Activated CD4-positive, alpha-beta memory T cell treated with anti-CD3 and anti-CD28 coated beads for 36 hours (primary cell): ENCODE measurements at regions not wholly inside any gene's neighbourhood (a gene's known extent, or its start where the extent isn't known, plus 50 kb on each side); places are given as distances from the start of the nearest gene placed in this dataset.
"Not testable (repeated sequence)": the region's sequence is repeated elsewhere in the genome, so short reads cannot be mapped to it uniquely, and the experiment has no call there.

ENCODE experiments used
- CTCF ChIA-PET: fragments of 350-600 bp; sonication (Branson Sonifier 250); formaldehyde crosslinking; loops from one replicate; lab custom pipeline; 2021; ENCODE audit warnings: antibody characterized with exemption, inconsistent platforms; lab: Charles Lee
- POLR2A ChIA-PET: fragments of 350-600 bp; sonication (Branson Sonifier 250); formaldehyde crosslinking; loops from one replicate; lab custom pipeline; 2021; ENCODE audit warnings: antibody characterized with exemption; lab: Charles Lee
- DNase-seq: peaks from one replicate; pipeline ENCODE4 v3.0.0-alpha.2; 2020
- H3K27ac Mint-ChIP-seq: one replicate; pipeline ENCODE4 v1.8.0; 2021; ENCODE audit warnings: mixed read lengths
- H3K27me3 Mint-ChIP-seq: one replicate; pipeline ENCODE4 v1.8.0; 2021; ENCODE audit warnings: mixed read lengths
- H3K36me3 Mint-ChIP-seq: one replicate; pipeline ENCODE4 v1.8.0; 2021; ENCODE audit warnings: mixed read lengths
- H3K4me1 Mint-ChIP-seq: one replicate; pipeline ENCODE4 v1.8.0; 2021; ENCODE audit warnings: low read depth, mixed read lengths
- H3K4me3 Mint-ChIP-seq: one replicate; pipeline ENCODE4 v1.8.0; 2021; ENCODE audit warnings: mild to moderate bottlenecking, mixed read lengths
- H3K9me3 Mint-ChIP-seq: one replicate; pipeline ENCODE4 v1.8.0; 2021; ENCODE audit warnings: mixed read lengths
- intact Hi-C: fragments of 100-400 bp; cut with micrococcal nuclease; formaldehyde crosslinking; loops from one replicate; pipeline ENCODE4 v1.15.1; 2023

DNA sequence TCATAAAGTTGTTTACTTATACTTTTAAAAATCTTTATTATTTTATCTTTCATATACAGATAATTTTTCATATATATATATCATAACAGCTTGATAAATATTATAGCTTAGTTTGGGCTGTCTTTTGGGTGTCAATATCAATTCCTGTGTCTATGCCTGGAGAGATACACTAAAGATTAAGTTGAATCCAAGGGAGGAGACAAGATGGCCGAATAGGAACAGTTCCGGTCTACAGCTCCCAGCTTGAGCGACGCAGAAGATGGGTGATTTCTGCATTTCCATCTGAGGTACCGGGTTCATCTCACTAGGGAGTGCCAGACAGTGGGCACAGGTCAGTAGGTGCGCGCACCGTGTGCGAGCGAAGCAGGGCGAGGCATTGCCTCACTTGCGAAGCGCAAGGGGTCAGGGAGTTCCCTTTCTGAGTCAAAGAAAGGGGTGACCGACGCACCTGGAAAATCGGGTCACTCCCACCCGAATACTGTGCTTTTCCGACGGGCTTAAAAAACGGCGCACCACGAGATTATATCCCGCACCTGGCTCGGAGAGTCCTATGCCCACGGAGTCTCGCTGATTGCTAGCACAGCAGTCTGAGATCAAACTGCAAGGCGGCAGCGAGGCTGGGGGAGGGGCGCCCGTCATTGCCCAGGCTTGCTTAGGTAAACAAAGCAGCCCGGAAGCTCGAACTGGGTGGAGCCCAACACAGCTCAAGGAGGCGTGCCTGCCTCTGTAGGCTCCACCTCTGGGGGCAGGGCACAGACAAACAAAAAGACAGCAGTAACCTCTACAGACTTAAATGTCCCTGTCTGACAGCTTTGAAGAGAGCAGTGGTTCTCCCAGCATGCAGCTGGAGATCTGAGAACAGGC is 388.8 kb upstream of the FAR2 start:
- H3K36me3 Mint-ChIP-seq, H3K4me1 Mint-ChIP-seq, intact Hi-C loops, CTCF ChIA-PET, H3K27me3 Mint-ChIP-seq, POLR2A ChIA-PET, H3K27ac Mint-ChIP-seq, DNase-seq, H3K9me3 Mint-ChIP-seq, H3K4me3 Mint-ChIP-seq: not testable (repeated sequence)

- intact Hi-C loops, H3K27ac Mint-ChIP-seq, H3K9me3 Mint-ChIP-seq, H3K4me3 Mint-ChIP-seq, DNase-seq, H3K27me3 Mint-ChIP-seq, POLR2A ChIA-PET, CTCF ChIA-PET, H3K4me1 Mint-ChIP-seq, H3K36me3 Mint-ChIP-seq: not testable (repeated sequence)
Observed at GRCh38 chr12:28761897-28762296, 387.2 kb upstream of the FAR2 start.

DNA sequence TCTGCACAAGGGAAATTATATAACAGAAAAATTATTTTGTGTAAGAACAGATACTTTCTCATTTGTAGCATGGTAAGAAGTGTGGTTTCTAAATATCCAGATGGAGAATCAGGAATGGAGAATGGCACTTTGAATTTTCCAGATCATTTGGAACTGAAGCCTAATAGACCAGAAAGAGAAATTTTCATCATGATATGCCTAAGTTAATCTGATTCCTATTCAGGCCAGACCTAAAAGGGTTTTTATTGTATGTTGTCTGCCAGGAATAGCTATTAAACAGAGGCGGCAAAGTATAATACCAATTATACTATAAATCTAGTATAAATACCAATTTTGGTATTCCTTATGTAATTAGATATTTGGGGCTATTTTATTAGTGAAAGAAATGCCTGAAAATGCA is 382.7 kb upstream of the FAR2 start:
- H3K27me3 Mint-ChIP-seq: peaks cover 3% of the 10 kb centered on the region
- DNase-seq: no peak
- CTCF ChIA-PET: no interaction called here

GRCh38 chr12:28767836-28768348 is 381.2 kb upstream of the FAR2 start:
- intact Hi-C loops: no loop called here

More for the DNA sequence above, 382.7 kb upstream of the FAR2 start:
- H3K9me3 Mint-ChIP-seq: peaks cover 2% of the 10 kb centered on the region
- POLR2A ChIA-PET: no interaction called here
- no peak overlapping the region for H3K4me3 Mint-ChIP-seq
- no peaks in the 10 kb centered on the region for H3K4me1 Mint-ChIP-seq
- intact Hi-C loops: loop anchor here (1.0 kb wide), 1 partner anchor 34 kb away; no protein-coding TSS in a partner anchor
- no peaks in the 10 kb centered on the region for H3K36me3 Mint-ChIP-seq
- H3K27ac Mint-ChIP-seq: no peak overlapping the region

DNA sequence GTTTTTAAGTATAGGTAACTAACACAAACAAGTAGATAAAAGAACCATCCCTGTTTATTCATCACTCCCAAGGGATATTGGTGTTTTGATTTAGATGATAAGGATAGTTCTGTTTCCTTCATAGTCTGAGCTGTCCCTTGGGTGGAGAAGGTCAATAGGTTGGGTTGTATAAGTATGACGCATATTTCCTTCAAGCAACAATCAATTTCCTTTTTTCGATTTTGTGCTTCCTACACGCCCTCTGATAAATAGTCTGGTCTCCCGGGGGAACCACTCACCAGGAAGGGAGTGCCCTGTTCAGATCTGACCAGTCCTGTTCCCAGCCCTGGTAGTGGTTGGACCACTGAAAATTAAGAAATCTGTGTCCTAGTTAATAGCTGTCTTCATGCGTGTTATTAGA is 378.8 kb upstream of the FAR2 start:
- Mint-ChIP-seq H3K4me3 (no peak overlapping the region), H3K9me3 (no peaks in the 10 kb centered on the region), H3K27ac (no peak overlapping the region), H3K27me3 (peaks cover 3% of the 10 kb centered on the region), H3K36me3 (no peaks in the 10 kb centered on the region), H3K4me1 (no peaks in the 10 kb centered on the region)
- intact Hi-C loops: no loop called here
- POLR2A ChIA-PET: no interaction called here
- CTCF ChIA-PET: interaction anchor here (1.3 kb wide), 1 partner anchor 103 kb away, joined by 3 read pairs; no protein-coding TSS in a partner anchor
- DNase-seq: no peak

More at GRCh38 chr12:28767836-28768348, 381.2 kb upstream of the FAR2 start:
- Mint-ChIP-seq H3K27me3 (peaks cover 3% of the 10 kb centered on the region), H3K9me3 (peaks cover 2% of the 10 kb centered on the region), H3K4me1 (no peaks in the 10 kb centered on the region), H3K27ac (no peak overlapping the region), H3K36me3 (no peaks in the 10 kb centered on the region), H3K4me3 (no peak overlapping the region)
- POLR2A ChIA-PET: no interaction called here
- CTCF ChIA-PET: no interaction called here
- DNase-seq: no peak

- intact Hi-C loops: no loop called here
- Mint-ChIP-seq H3K27me3 (peaks cover 3% of the 10 kb centered on the region), H3K27ac (no peak overlapping the region), H3K4me1 (no peaks in the 10 kb centered on the region), H3K36me3 (no peaks in the 10 kb centered on the region), H3K4me3 (no peak overlapping the region), H3K9me3 (no peaks in the 10 kb centered on the region)
- no peak for DNase-seq
- ChIA-PET POLR2A (no interaction called here), CTCF (interaction anchor here (0.8 kb wide), 1 partner anchor 1039 kb away, joined by 3 read pairs; no protein-coding TSS in a partner anchor)
Observed at GRCh38 chr12:28771968-28772367, 377.1 kb upstream of the FAR2 start.

DNA sequence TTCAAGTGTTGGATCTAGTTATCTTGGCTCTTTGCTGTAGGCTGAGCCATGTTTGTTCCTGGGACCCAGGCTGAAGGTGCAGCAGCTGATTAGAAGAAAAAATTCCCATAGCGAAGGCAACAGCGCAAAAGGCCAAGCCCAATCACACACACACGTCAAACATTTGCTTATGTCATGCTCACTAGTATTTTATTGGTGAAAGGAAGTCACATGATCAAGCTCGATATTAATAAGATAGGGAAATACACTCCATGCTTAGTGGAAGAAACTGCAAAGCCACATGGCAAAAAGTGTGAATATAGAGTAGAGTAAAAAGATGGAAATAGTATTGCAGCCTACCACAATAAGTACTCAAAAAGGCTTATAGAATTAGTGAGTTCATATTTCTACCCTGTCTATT is 373.5 kb upstream of the FAR2 start:
- intact Hi-C loops: no loop called here
- no peaks in the 10 kb centered on the region for H3K9me3 Mint-ChIP-seq
- H3K36me3 Mint-ChIP-seq: no peaks in the 10 kb centered on the region
- no peaks in the 10 kb centered on the region for H3K4me1 Mint-ChIP-seq
- ChIA-PET CTCF (no interaction called here), POLR2A (no interaction called here)
- no peak for DNase-seq
- no peak overlapping the region for H3K27ac Mint-ChIP-seq
- peaks cover 1% of the 10 kb centered on the region for H3K27me3 Mint-ChIP-seq
- H3K4me3 Mint-ChIP-seq: no peak overlapping the region

GRCh38 chr12:28776220-28776619 is 372.9 kb upstream of the FAR2 start:
- Mint-ChIP-seq H3K27ac (no peak overlapping the region), H3K4me1 (no peaks in the 10 kb centered on the region), H3K36me3 (no peaks in the 10 kb centered on the region), H3K27me3 (peaks cover under 1% of the 10 kb centered on the region), H3K4me3 (no peak overlapping the region), H3K9me3 (no peaks in the 10 kb centered on the region)
- ChIA-PET POLR2A (no interaction called here), CTCF (no interaction called here)
- no peak for DNase-seq
- intact Hi-C loops: no loop called here

DNA sequence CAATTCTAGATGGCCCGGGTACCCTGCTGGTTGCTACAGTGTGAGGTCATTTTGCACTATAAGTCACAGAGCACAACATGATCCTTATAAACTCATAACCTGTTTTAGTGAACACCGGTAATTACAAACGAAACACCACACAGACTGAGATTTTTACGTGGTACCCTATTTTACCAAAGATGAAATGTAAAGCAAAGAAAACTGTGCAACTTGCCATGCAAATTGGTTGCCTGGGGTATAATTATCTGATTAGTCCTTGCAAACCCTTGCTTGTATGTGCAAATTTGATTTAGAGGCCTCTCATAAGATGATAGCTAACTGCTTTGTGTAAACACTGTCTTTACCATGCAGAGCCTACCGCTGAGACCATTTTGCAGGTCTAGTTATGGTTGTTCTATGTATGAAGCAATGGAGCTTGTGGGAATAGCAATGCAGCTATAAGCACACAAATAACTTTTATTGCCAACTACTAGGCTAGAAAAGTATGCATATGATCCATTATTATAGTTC is 372.1 kb upstream of the FAR2 start:
- Mint-ChIP-seq H3K36me3 (no peaks in the 10 kb centered on the region), H3K27ac (no peak overlapping the region), H3K27me3 (peaks cover 1% of the 10 kb centered on the region), H3K4me3 (no peak overlapping the region), H3K9me3 (no peaks in the 10 kb centered on the region), H3K4me1 (no peaks in the 10 kb centered on the region)
- intact Hi-C loops: no loop called here
- DNase-seq: no peak
- ChIA-PET CTCF (no interaction called here), POLR2A (no interaction called here)

- no peaks in the 10 kb centered on the region for H3K36me3 Mint-ChIP-seq
- no peaks in the 10 kb centered on the region for H3K4me1 Mint-ChIP-seq
- no peak for DNase-seq
- peaks cover 1% of the 10 kb centered on the region for H3K27me3 Mint-ChIP-seq
- POLR2A ChIA-PET: no interaction called here
- CTCF ChIA-PET: no interaction called here
- H3K27ac Mint-ChIP-seq: no peak overlapping the region
- H3K4me3 Mint-ChIP-seq: no peak overlapping the region
- no peaks in the 10 kb centered on the region for H3K9me3 Mint-ChIP-seq
- intact Hi-C loops: no loop called here
Observed at GRCh38 chr12:28777603-28778365, 371.3 kb upstream of the FAR2 start.

DNA sequence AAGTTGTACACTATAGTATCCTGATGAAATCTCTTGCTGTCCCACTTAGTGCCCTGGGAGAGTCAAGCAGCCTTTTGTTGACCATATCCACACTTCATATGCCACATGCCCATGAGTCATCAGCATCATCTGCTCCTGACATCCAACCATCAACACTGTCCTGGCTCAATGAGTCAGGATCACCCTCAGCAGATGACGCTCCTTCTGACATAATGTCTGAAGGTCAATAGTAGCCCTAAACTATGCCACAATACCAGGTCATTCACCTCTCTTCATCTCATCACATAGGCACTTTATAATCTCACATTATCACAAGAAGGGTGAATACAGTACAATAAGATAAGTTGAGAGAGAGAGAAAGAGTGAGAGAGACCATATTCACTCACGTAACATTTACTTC is 369.0 kb upstream of the FAR2 start:
- H3K27me3 Mint-ChIP-seq: peaks cover 1% of the 10 kb centered on the region
- CTCF ChIA-PET: no interaction called here
- H3K4me1 Mint-ChIP-seq: no peaks in the 10 kb centered on the region
- intact Hi-C loops: no loop called here
- H3K36me3 Mint-ChIP-seq: no peaks in the 10 kb centered on the region
- POLR2A ChIA-PET: no interaction called here
- H3K9me3 Mint-ChIP-seq: no peaks in the 10 kb centered on the region
- DNase-seq: no peak
- no peak overlapping the region for H3K27ac Mint-ChIP-seq
- H3K4me3 Mint-ChIP-seq: no peak overlapping the region

DNA sequence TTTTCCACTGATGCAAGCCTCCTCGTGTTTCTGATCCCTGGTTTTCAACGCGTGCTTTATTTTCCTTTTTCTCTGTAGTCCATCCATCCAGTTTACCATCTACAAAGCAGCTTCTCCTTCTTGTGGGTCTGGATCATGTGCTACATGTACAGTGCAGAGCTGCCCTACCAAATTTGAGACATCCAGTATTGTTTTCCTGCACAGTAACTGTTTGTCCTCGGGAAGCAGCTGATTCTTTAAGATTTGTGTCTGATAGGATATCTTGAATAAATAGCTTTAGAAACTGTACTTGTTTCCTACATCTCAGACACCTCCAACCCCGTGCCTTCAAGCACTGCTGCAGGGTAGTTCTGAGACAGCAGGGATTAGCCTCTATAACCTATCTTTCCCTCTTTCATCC is 368.1 kb upstream of the FAR2 start:
- Mint-ChIP-seq H3K36me3 (no peaks in the 10 kb centered on the region), H3K4me1 (no peaks in the 10 kb centered on the region), H3K27ac (no peak overlapping the region), H3K9me3 (no peaks in the 10 kb centered on the region), H3K4me3 (no peak overlapping the region), H3K27me3 (peaks cover 1% of the 10 kb centered on the region)
- ChIA-PET POLR2A (no interaction called here), CTCF (no interaction called here)
- DNase-seq: no peak
- intact Hi-C loops: no loop called here
